ENCODE measurements at regions not wholly inside any gene's neighbourhood (a gene's known extent, or its start where the extent isn't known, plus 50 kb on each side); places are given as distances from the start of the nearest gene placed in this dataset.

DNA sequence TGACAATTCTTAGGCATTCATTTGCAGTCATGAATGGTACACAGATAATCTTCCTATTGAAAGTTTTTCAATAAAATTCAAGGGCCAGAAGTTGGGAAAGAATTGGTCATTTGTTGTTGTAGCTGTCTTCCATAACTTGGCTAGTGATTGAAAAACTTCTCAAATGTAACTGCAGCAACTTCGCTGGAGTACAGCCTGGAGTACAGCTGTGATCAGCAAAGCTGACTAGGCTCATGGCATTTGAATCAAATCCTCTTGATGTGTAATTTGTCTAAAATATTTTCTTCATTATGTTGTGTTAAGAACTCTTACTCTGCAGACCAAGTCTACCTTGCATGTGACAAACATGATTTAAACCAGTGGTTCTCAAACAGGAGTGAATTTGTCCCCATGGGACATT, 226.5 kb upstream of the STEAP1 start:
- TF ChIP-seq POLR2AphosphoS5 (IDR thresholded peaks at IDR 0.05; ENCODE audit: low read depth) (no peak), GABPA (IDR thresholded peaks at IDR 0.05; ENCODE audit: low read depth) (no peak), SPI1 (IDR thresholded peaks at IDR 0.05; ENCODE audit: borderline replicate concordance, low read depth) (no peak)
- TF ChIP-seq, protein P1, sequence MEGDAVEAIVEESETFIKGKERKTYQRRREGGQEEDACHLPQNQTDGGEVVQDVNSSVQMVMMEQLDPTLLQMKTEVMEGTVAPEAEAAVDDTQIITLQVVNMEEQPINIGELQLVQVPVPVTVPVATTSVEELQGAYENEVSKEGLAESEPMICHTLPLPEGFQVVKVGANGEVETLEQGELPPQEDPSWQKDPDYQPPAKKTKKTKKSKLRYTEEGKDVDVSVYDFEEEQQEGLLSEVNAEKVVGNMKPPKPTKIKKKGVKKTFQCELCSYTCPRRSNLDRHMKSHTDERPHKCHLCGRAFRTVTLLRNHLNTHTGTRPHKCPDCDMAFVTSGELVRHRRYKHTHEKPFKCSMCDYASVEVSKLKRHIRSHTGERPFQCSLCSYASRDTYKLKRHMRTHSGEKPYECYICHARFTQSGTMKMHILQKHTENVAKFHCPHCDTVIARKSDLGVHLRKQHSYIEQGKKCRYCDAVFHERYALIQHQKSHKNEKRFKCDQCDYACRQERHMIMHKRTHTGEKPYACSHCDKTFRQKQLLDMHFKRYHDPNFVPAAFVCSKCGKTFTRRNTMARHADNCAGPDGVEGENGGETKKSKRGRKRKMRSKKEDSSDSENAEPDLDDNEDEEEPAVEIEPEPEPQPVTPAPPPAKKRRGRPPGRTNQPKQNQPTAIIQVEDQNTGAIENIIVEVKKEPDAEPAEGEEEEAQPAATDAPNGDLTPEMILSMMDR (IDR thresholded peaks at IDR 0.05; ENCODE audit: insufficient read depth, low read length): no peak
- TF ChIP-seq, protein P2, sequence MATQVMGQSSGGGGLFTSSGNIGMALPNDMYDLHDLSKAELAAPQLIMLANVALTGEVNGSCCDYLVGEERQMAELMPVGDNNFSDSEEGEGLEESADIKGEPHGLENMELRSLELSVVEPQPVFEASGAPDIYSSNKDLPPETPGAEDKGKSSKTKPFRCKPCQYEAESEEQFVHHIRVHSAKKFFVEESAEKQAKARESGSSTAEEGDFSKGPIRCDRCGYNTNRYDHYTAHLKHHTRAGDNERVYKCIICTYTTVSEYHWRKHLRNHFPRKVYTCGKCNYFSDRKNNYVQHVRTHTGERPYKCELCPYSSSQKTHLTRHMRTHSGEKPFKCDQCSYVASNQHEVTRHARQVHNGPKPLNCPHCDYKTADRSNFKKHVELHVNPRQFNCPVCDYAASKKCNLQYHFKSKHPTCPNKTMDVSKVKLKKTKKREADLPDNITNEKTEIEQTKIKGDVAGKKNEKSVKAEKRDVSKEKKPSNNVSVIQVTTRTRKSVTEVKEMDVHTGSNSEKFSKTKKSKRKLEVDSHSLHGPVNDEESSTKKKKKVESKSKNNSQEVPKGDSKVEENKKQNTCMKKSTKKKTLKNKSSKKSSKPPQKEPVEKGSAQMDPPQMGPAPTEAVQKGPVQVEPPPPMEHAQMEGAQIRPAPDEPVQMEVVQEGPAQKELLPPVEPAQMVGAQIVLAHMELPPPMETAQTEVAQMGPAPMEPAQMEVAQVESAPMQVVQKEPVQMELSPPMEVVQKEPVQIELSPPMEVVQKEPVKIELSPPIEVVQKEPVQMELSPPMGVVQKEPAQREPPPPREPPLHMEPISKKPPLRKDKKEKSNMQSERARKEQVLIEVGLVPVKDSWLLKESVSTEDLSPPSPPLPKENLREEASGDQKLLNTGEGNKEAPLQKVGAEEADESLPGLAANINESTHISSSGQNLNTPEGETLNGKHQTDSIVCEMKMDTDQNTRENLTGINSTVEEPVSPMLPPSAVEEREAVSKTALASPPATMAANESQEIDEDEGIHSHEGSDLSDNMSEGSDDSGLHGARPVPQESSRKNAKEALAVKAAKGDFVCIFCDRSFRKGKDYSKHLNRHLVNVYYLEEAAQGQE (IDR thresholded peaks at IDR 0.05; ENCODE audit: insufficient replicate concordance, low read depth): no peak
